H9 (cell line): ENCODE measurements at regions not wholly inside any gene's neighbourhood (a gene's known extent, or its start where the extent isn't known, plus 50 kb on each side); places are given as distances from the start of the nearest gene placed in this dataset.

ENCODE experiments used
- DNase-seq: peaks from one replicate; pipeline ENCODE4 v3.0.0-alpha.2; 2017
- H2AFZ ChIP-seq: one replicate; pipeline ENCODE4 v1.6.1; 2013; ENCODE audit warnings: mild to moderate bottlenecking, low read length, control low read depth, moderate library complexity
- H2AK5ac ChIP-seq: 2 replicates; pipeline ENCODE4 v1.6.1; 2013; ENCODE audit warnings: low read length, control low read depth, mixed read lengths; ENCODE audit not compliant: insufficient read length
- H2BK120ac ChIP-seq: one replicate; pipeline ENCODE4 v1.6.1; 2013; ENCODE audit warnings: low read depth, mild to moderate bottlenecking, low read length, control low read depth, inconsistent platforms; ENCODE audit not compliant: poor library complexity, severe bottlenecking
- H2BK12ac ChIP-seq: 2 replicates; pipeline ENCODE4 v1.6.1; 2013; ENCODE audit warnings: low read length, control low read depth, mixed read lengths, low read depth; ENCODE audit not compliant: insufficient read length
- H2BK15ac ChIP-seq: 2 replicates; pipeline ENCODE4 v1.6.1; 2013; ENCODE audit warnings: low read depth, low read length, control low read depth
- H2BK20ac ChIP-seq: one replicate; pipeline ENCODE4 v1.6.1; 2013; ENCODE audit warnings: low read depth, mild to moderate bottlenecking, low read length, control low read depth, inconsistent platforms; ENCODE audit not compliant: poor library complexity, severe bottlenecking
- H2BK5ac ChIP-seq: 2 replicates; pipeline ENCODE4 v1.6.1; 2013; ENCODE audit warnings: low read length, control low read depth, mixed read lengths; ENCODE audit not compliant: insufficient read length
- H3K14ac ChIP-seq: 2 replicates; pipeline ENCODE4 v1.6.1; 2013; ENCODE audit warnings: low read length, control low read depth; ENCODE audit not compliant: insufficient read depth
- H3K18ac ChIP-seq: 2 replicates; pipeline ENCODE4 v1.6.1; 2013; ENCODE audit warnings: low read depth, mild to moderate bottlenecking, mixed read lengths, low read length, control low read depth; ENCODE audit not compliant: insufficient read length
- H3K23ac ChIP-seq: 2 replicates; pipeline ENCODE4 v1.6.1; 2013; ENCODE audit warnings: low read length, control low read depth, mixed read lengths, low read depth; ENCODE audit not compliant: insufficient read length
- H3K23me2 ChIP-seq: 2 replicates; pipeline ENCODE4 v1.6.1; 2013; ENCODE audit warnings: low read depth, mild to moderate bottlenecking, mixed read lengths, low read length, control low read depth; ENCODE audit not compliant: insufficient read length, poor library complexity, severe bottlenecking
- H3K27ac ChIP-seq: 2 replicates; pipeline ENCODE4 v1.5.1; 2013; ENCODE audit warnings: low read length, control low read depth, mixed read lengths, low read depth; ENCODE audit not compliant: insufficient read length
- H3K27me3 ChIP-seq: 2 replicates; pipeline ENCODE4 v1.6.1; 2013; ENCODE audit warnings: low read length, control low read depth, inconsistent platforms; ENCODE audit not compliant: insufficient read depth
- H3K4ac ChIP-seq: 2 replicates; pipeline ENCODE4 v1.6.1; 2013; ENCODE audit warnings: low read depth, mild to moderate bottlenecking, control low read depth, inconsistent platforms, low read length, moderate library complexity
- H3K4me1 ChIP-seq: 2 replicates; pipeline ENCODE4 v1.6.1; 2013; ENCODE audit warnings: low read length, control low read depth, inconsistent platforms; ENCODE audit not compliant: insufficient read depth
- H3K4me2 ChIP-seq: 2 replicates; pipeline ENCODE4 v1.6.1; 2013; ENCODE audit warnings: low read length, control low read depth, mixed read lengths; ENCODE audit not compliant: insufficient read length, insufficient read depth
- H3K56ac ChIP-seq: 2 replicates; pipeline ENCODE4 v1.6.1; 2013; ENCODE audit warnings: low read depth, mild to moderate bottlenecking, mixed read lengths, low read length, control low read depth; ENCODE audit not compliant: insufficient read length
- H3K79me1 ChIP-seq: 2 replicates; pipeline ENCODE4 v1.6.1; 2013; ENCODE audit warnings: low read depth, mild to moderate bottlenecking, moderate library complexity, low read length, control low read depth, inconsistent platforms; ENCODE audit not compliant: insufficient read depth, poor library complexity, severe bottlenecking
- H3K79me2 ChIP-seq: 2 replicates; pipeline ENCODE4 v1.6.1; 2013; ENCODE audit warnings: low read length, control low read depth, inconsistent platforms; ENCODE audit not compliant: insufficient read depth
- H3K9ac ChIP-seq: 2 replicates; pipeline ENCODE4 v1.6.1; 2013; ENCODE audit warnings: low read length, control low read depth, mixed read lengths; ENCODE audit not compliant: insufficient read length; ENCODE audit errors: extremely low read depth
- H3K9me3 ChIP-seq: one replicate; pipeline ENCODE4 v1.6.1; 2013; ENCODE audit warnings: low read depth, low read length, inconsistent platforms; ENCODE audit not compliant: control insufficient read depth
- H3T11ph ChIP-seq: one replicate; pipeline ENCODE4 v1.6.1; 2013; ENCODE audit warnings: mild to moderate bottlenecking, low read length, control low read depth, inconsistent platforms
- H4K20me1 ChIP-seq: one replicate; pipeline ENCODE4 v1.6.1; 2013; ENCODE audit not compliant: control insufficient read depth, insufficient read length, insufficient read depth
- H4K5ac ChIP-seq: 2 replicates; pipeline ENCODE4 v1.6.1; 2013; ENCODE audit warnings: low read depth, mild to moderate bottlenecking, mixed read lengths, low read length, control low read depth; ENCODE audit not compliant: insufficient read length
- H4K8ac ChIP-seq: replicated peaks from 2 replicates; pipeline ENCODE4 v1.6.1; 2013; ENCODE audit warnings: low read length, control low read depth, mixed read lengths, low read depth; ENCODE audit not compliant: insufficient read length
- H4K91ac ChIP-seq: 2 replicates; pipeline ENCODE4 v1.6.1; 2013; ENCODE audit warnings: low read depth, mild to moderate bottlenecking, moderate library complexity, mixed read lengths, low read length, control low read depth; ENCODE audit not compliant: insufficient read length
- H3K27ac Mint-ChIP-seq, 3 experiments: 2 replicates in 2 of 3; 3 replicates in 1 of 3; pipeline ENCODE4 v1.8.0; 2020 to 2021; ENCODE audit warnings: mixed read lengths in 3 of 3, mild to moderate bottlenecking in 1 of 3, moderate library complexity in 1 of 3
- H3K27me3 Mint-ChIP-seq: 2 replicates; pipeline ENCODE4 v1.8.0; 2021; ENCODE audit warnings: low read depth, mild to moderate bottlenecking, moderate library complexity, mixed read lengths
- H3K36me3 Mint-ChIP-seq, 3 experiments: 2 replicates in 2 of 3; 3 replicates in 1 of 3; pipeline ENCODE4 v1.8.0; 2020 to 2021; ENCODE audit warnings: low read depth in 3 of 3, mixed read lengths in 3 of 3; ENCODE audit not compliant: insufficient read depth in 1 of 3
- H3K4me1 Mint-ChIP-seq, 2 experiments: 2 replicates each; pipeline ENCODE4 v1.8.0; 2020; ENCODE audit warnings: mixed read lengths in 2 of 2
- H3K4me3 Mint-ChIP-seq, 2 experiments: 2 replicates in 1 of 2; 3 replicates in 1 of 2; pipeline ENCODE4 v1.8.0; 2020 to 2021; ENCODE audit warnings: mild to moderate bottlenecking in 2 of 2, mixed read lengths in 2 of 2, moderate library complexity in 1 of 2
- H3K9me3 Mint-ChIP-seq, 2 experiments: 2 replicates in 1 of 2; 3 replicates in 1 of 2; pipeline ENCODE4 v1.8.0; 2020; ENCODE audit warnings: mild to moderate bottlenecking in 2 of 2, mixed read lengths in 2 of 2, moderate library complexity in 1 of 2
- TF ChIP-seq, protein P1 (sequence below): fragments of 200-600 bp; sonication (generic); conservative IDR thresholded peaks from 3 replicates; pipeline ENCODE4 v1.8.0; 2021; ENCODE audit warnings: antibody characterized with exemption, mild to moderate bottlenecking

DNA sequence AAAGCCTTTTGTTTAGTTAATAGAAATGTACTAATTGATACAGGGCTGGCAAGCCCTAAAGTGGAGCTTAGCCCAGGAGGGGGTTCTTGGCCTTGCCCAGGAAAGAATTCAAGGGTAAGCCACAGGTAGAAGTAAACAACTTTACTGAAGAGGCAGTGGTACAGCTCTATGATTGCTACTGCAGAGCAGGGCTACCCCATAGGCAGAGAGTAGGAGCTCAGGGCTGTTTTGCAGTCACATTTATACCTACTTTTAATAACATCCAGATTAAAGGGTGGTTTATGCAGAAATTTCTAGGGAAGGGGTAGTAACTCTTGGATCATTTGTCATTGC lies 680.4 kb upstream of the GJE1 start:
- no peak overlapping the region for H4K91ac ChIP-seq
- no peak overlapping the region for H3K27ac ChIP-seq
- no peaks in the 10 kb centered on the region for H3K23me2 ChIP-seq
- no peak overlapping the region for H2BK20ac ChIP-seq
- H3K23ac ChIP-seq, result no peak overlapping the region
- no peak overlapping the region for H3K4me2 ChIP-seq
- no peak overlapping the region for H2BK15ac ChIP-seq
- H3K9me3 ChIP-seq, result no peaks in the 10 kb centered on the region
- no peak overlapping the region for H2BK5ac ChIP-seq
- no peak overlapping the region for H2AFZ ChIP-seq
- no peak overlapping the region for H3K18ac ChIP-seq
- no peaks in the 10 kb centered on the region for H4K20me1 ChIP-seq
- Mint-ChIP-seq H3K9me3 (peaks cover 2 to 5% of the 10 kb centered on the region in 2 experiments; a peak in 2 of 5 replicates), H3K27me3 (no peaks in the 10 kb centered on the region), H3K27ac (peak overlapping the region in 1 of 3 experiments; percentile 44; a peak in 4 of 7 replicates), H3K4me1 (peaks cover 26% of the 10 kb centered on the region in 2 experiments), H3K36me3 (peaks cover 3 to 16% (median 12%) of the 10 kb centered on the region in 3 experiments; a peak in 5 of 7 replicates), H3K4me3 (no peak overlapping the region)
- no peak overlapping the region for H3T11ph ChIP-seq
- H3K79me2 ChIP-seq, result no peaks in the 10 kb centered on the region
- H3K4me1 ChIP-seq, result peaks cover 5% of the 10 kb centered on the region; the same call in 1 of the 2 replicates
- H3K56ac ChIP-seq, result no peak overlapping the region
- no peak overlapping the region for H4K8ac ChIP-seq
- peak overlapping the region; percentile 10 for H2BK120ac ChIP-seq
- H3K9ac ChIP-seq, result no peak overlapping the region
- no peak overlapping the region for H2BK12ac ChIP-seq
- no peak overlapping the region for H3K14ac ChIP-seq
- no peak overlapping the region for H4K5ac ChIP-seq
- no peaks in the 10 kb centered on the region for H3K27me3 ChIP-seq
- no peak overlapping the region for H2AK5ac ChIP-seq
- H3K79me1 ChIP-seq, result no peaks in the 10 kb centered on the region
- DNase-seq, result no peak
- TF ChIP-seq, protein P1, sequence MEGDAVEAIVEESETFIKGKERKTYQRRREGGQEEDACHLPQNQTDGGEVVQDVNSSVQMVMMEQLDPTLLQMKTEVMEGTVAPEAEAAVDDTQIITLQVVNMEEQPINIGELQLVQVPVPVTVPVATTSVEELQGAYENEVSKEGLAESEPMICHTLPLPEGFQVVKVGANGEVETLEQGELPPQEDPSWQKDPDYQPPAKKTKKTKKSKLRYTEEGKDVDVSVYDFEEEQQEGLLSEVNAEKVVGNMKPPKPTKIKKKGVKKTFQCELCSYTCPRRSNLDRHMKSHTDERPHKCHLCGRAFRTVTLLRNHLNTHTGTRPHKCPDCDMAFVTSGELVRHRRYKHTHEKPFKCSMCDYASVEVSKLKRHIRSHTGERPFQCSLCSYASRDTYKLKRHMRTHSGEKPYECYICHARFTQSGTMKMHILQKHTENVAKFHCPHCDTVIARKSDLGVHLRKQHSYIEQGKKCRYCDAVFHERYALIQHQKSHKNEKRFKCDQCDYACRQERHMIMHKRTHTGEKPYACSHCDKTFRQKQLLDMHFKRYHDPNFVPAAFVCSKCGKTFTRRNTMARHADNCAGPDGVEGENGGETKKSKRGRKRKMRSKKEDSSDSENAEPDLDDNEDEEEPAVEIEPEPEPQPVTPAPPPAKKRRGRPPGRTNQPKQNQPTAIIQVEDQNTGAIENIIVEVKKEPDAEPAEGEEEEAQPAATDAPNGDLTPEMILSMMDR, result no peak
- no peak overlapping the region for H3K4ac ChIP-seq
